HEK293 (cell line): ENCODE measurements at regions not wholly inside any gene's neighbourhood (a gene's known extent, or its start where the extent isn't known, plus 50 kb on each side); places are given as distances from the start of the nearest gene placed in this dataset.

Experiments used
- CTCF ChIA-PET: fragments of 350-600 bp; formaldehyde crosslinking; extraction: SDS; loops from one replicate; lab custom pipeline; 2021; ENCODE audit warnings: antibody characterized with exemption; lab: Yijun Ruan, JAX
- POLR2A ChIA-PET: fragments of 300-600 bp; formaldehyde crosslinking; extraction: SDS; loops from one replicate; lab custom pipeline; 2020; ENCODE audit warnings: antibody characterized with exemption, inconsistent platforms; lab: Yijun Ruan, JAX
- H3K27ac ChIP-seq: fragments of 200-500 bp; sonication (Bioruptor generic); 2 replicates; pipeline ENCODE4 v1.5.1; 2014; ENCODE audit warnings: low read depth, low read length, control low read depth, inconsistent platforms; ENCODE audit errors: extremely low read depth
- H3K36me3 ChIP-seq, 2 experiments: fragments of 200-500 bp in 1 of 2; sonication (Bioruptor generic) in 1 of 2; 1 replicate in 1 of 2; 2 replicates in 1 of 2; pipeline ENCODE4 v1.5.1; 2014 to 2017; ENCODE audit warnings: inconsistent platforms in 2 of 2, low read length in 2 of 2; ENCODE audit not compliant: control insufficient read depth in 2 of 2, insufficient read depth in 1 of 2
- H3K4me1 ChIP-seq: fragments of 200-500 bp; sonication (Bioruptor generic); 2 replicates; pipeline ENCODE4 v1.5.1; 2014; ENCODE audit warnings: mild to moderate bottlenecking, low read length, inconsistent platforms; ENCODE audit not compliant: control insufficient read depth, insufficient read depth
- H3K4me3 ChIP-seq: 2 replicates; pipeline ENCODE4 v1.5.1; 2011; ENCODE audit warnings: low read depth, mild to moderate bottlenecking, control low read depth, low read length, moderate library complexity
- H3K9me3 ChIP-seq: fragments of 200-500 bp; sonication (Bioruptor generic); 2 replicates; pipeline ENCODE4 v1.5.1; 2014; ENCODE audit warnings: low read depth, low read length, inconsistent platforms; ENCODE audit not compliant: control insufficient read depth, insufficient read depth
- RBAK ChIP-seq: fragments of 450-650 bp; formaldehyde crosslinking; IDR thresholded peaks from 2 replicates; pipeline ENCODE4 v1.5.1; 2016; ENCODE audit warnings: missing biosample characterization, missing genetic modification characterization
- YY2 ChIP-seq: fragments of 450-650 bp; formaldehyde crosslinking; IDR thresholded peaks from 2 replicates; pipeline ENCODE4 v1.5.1; 2016; ENCODE audit warnings: missing biosample characterization, missing genetic modification characterization
- ZBTB11 ChIP-seq: fragments of 450-650 bp; formaldehyde crosslinking; conservative IDR thresholded peaks from 2 replicates; pipeline ENCODE4 v1.5.1; 2016; ENCODE audit warnings: low read depth, missing biosample characterization, missing genetic modification characterization
- ZBTB26 ChIP-seq: fragments of 450-650 bp; formaldehyde crosslinking; optimal IDR thresholded peaks from 2 replicates; pipeline ENCODE3; 2016; ENCODE audit warnings: missing biosample characterization, mild to moderate bottlenecking, missing genetic modification characterization
- ZNF114 ChIP-seq: fragments of 450-650 bp; formaldehyde crosslinking; IDR thresholded peaks from 2 replicates; pipeline ENCODE4 v1.5.0; 2017; ENCODE audit warnings: missing biosample characterization, missing genetic modification characterization
- ZNF169 ChIP-seq: fragments of 450-650 bp; formaldehyde crosslinking; IDR thresholded peaks from 2 replicates; pipeline ENCODE4 v1.5.1; 2016; ENCODE audit warnings: missing biosample characterization, missing genetic modification characterization
- ZNF2 ChIP-seq: fragments of 450-650 bp; formaldehyde crosslinking; IDR thresholded peaks from 2 replicates; pipeline ENCODE4 v1.5.1; 2016; ENCODE audit warnings: missing biosample characterization, missing genetic modification characterization
- ZNF239 ChIP-seq: fragments of 450-650 bp; formaldehyde crosslinking; IDR thresholded peaks from 2 replicates; pipeline ENCODE4 v1.5.1; 2016; ENCODE audit warnings: missing biosample characterization, missing genetic modification characterization
- ZNF426 ChIP-seq: fragments of 450-650 bp; formaldehyde crosslinking; IDR thresholded peaks from 2 replicates; pipeline ENCODE4 v1.5.1; 2017; ENCODE audit warnings: missing biosample characterization, missing genetic modification characterization, mild to moderate bottlenecking, inconsistent platforms, moderate library complexity
- ZNF513 ChIP-seq: fragments of 450-650 bp; IDR thresholded peaks from 2 replicates; pipeline ENCODE4 v1.5.1; 2018; ENCODE audit warnings: missing biosample characterization, missing genetic modification characterization
- ZNF639 ChIP-seq: fragments of 450-650 bp; formaldehyde crosslinking; IDR thresholded peaks from 2 replicates; pipeline ENCODE4 v1.5.1; 2016; ENCODE audit warnings: missing biosample characterization, missing genetic modification characterization
- ZNF692 ChIP-seq: fragments of 450-650 bp; formaldehyde crosslinking; IDR thresholded peaks from 2 replicates; pipeline ENCODE4 v1.5.1; 2016; ENCODE audit warnings: missing biosample characterization, missing genetic modification characterization
- ZNF776 ChIP-seq: fragments of 450-650 bp; formaldehyde crosslinking; IDR thresholded peaks from 2 replicates; pipeline ENCODE4 v1.5.0; 2017; ENCODE audit warnings: missing biosample characterization, missing genetic modification characterization, borderline replicate concordance
- ZNF785 ChIP-seq: fragments of 450-650 bp; formaldehyde crosslinking; IDR thresholded peaks from 2 replicates; pipeline ENCODE4 v1.5.1; 2016; ENCODE audit warnings: missing biosample characterization, missing genetic modification characterization
- ZNF792 ChIP-seq: fragments of 450-650 bp; formaldehyde crosslinking; IDR thresholded peaks from 2 replicates; pipeline ENCODE4 v1.5.1; 2016; ENCODE audit warnings: missing biosample characterization, missing genetic modification characterization
- ZSCAN23 ChIP-seq: fragments of 450-650 bp; formaldehyde crosslinking; IDR thresholded peaks from 2 replicates; pipeline ENCODE4 v1.5.1; 2016; ENCODE audit warnings: missing biosample characterization, missing genetic modification characterization

GRCh38 chr14:55930016-55930784 lies 188.0 kb upstream of the PELI2 start:
- Histone ChIP-seq H3K4me3 (no peak overlapping the region), H3K36me3 (no peaks in the 10 kb centered on the region), H3K9me3 (no peaks in the 10 kb centered on the region), H3K4me1 (no peaks in the 10 kb centered on the region), H3K27ac (no peak overlapping the region)
- TF ChIP-seq ZNF776 (tag by site-specific recombination) = no peak
- no peak for TF ChIP-seq ZBTB26 (tag by site-specific recombination)
- TF ChIP-seq ZNF239 = no peak
- CTCF ChIA-PET = interaction anchor here (0.7 kb wide), 1 partner anchor 484 kb away, joined by 3 read pairs; no protein-coding TSS in a partner anchor
- POLR2A ChIA-PET = no interaction called here

- H3K4me1 ChIP-seq = no peaks in the 10 kb centered on the region
- H3K9me3 ChIP-seq = no peaks in the 10 kb centered on the region
Measured at GRCh38 chr14:55936691-55937090, 181.5 kb upstream of the PELI2 start.

GRCh38 chr14:55938249-55938791 lies 179.9 kb upstream of the PELI2 start:
- Histone ChIP-seq H3K36me3 (no peaks in the 10 kb centered on the region), H3K4me3 (no peak overlapping the region), H3K27ac (no peak overlapping the region), H3K4me1 (no peaks in the 10 kb centered on the region), H3K9me3 (no peaks in the 10 kb centered on the region)
- TF ChIP-seq ZNF692 (peak; percentile 61), ZNF639 (tag by site-specific recombination) (no peak)
- ChIA-PET CTCF (no interaction called here), POLR2A (no interaction called here)

More at GRCh38 chr14:55936691-55937090, 181.5 kb upstream of the PELI2 start:
- ChIA-PET CTCF (no interaction called here), POLR2A (no interaction called here)
- Histone ChIP-seq H3K27ac (no peak overlapping the region), H3K36me3 (no peaks in the 10 kb centered on the region), H3K4me3 (no peak overlapping the region)
- TF ChIP-seq ZNF114 = no peak
- no peak for TF ChIP-seq ZNF513 (tag by site-specific recombination)
- no peak for TF ChIP-seq ZNF426 (tag by site-specific recombination)
- TF ChIP-seq ZSCAN23 (tag by site-specific recombination) = no peak
- no peak for TF ChIP-seq RBAK (tag by site-specific recombination)
- no peak for TF ChIP-seq ZBTB11 (tag by site-specific recombination)
- no peak for TF ChIP-seq ZNF2 (tag by site-specific recombination)
- no peak for TF ChIP-seq ZNF785 (tag by site-specific recombination)
- TF ChIP-seq ZNF169 (tag by site-specific recombination) = no peak
- no peak for TF ChIP-seq YY2 (tag by site-specific recombination)
- no peak for TF ChIP-seq ZNF792 (tag by site-specific recombination)
